HepG2 (cell line): ENCODE measurements at regions not wholly inside any gene's neighbourhood (a gene's known extent, or its start where the extent isn't known, plus 50 kb on each side); places are given as distances from the start of the nearest gene placed in this dataset.

Source experiments
- BRF2 ChIP-seq: sonication (generic); formaldehyde crosslinking; IDR thresholded peaks from 2 replicates; pipeline ENCODE4 v1.8.1; 2022; ENCODE audit warnings: mild to moderate bottlenecking, missing genetic modification reagents
- CC2D1A ChIP-seq: sonication (generic); formaldehyde crosslinking; IDR thresholded peaks from 2 replicates; pipeline ENCODE4 v1.8.1; 2023; ENCODE audit warnings: mild to moderate bottlenecking, missing genetic modification reagents
- CHD4 ChIP-seq: fragments of 200-600 bp; sonication (generic); IDR thresholded peaks from 2 replicates; pipeline ENCODE4 v1.7.0; 2017; ENCODE audit warnings: mild to moderate bottlenecking, low read length, borderline replicate concordance
- JUND ChIP-seq: sonication (generic); formaldehyde crosslinking; IDR thresholded peaks from 2 replicates; pipeline ENCODE4 v1.8.0; 2022; ENCODE audit warnings: mild to moderate bottlenecking, missing genetic modification reagents
- MEF2D ChIP-seq: sonication (generic); formaldehyde crosslinking; IDR thresholded peaks from 2 replicates; pipeline ENCODE4 v1.5.1; 2020; ENCODE audit warnings: mild to moderate bottlenecking, missing genetic modification reagents
- TRIM24 ChIP-seq: sonication (generic); formaldehyde crosslinking; IDR thresholded peaks from 2 replicates; pipeline ENCODE4 v1.8.0; 2022; ENCODE audit warnings: mild to moderate bottlenecking, missing genetic modification reagents
- ZBTB21 ChIP-seq: sonication (generic); formaldehyde crosslinking; IDR thresholded peaks from 2 replicates; pipeline ENCODE4 v1.4.0; 2020; ENCODE audit warnings: missing genetic modification reagents
- ZFX ChIP-seq: sonication (generic); formaldehyde crosslinking; IDR thresholded peaks from 2 replicates; pipeline ENCODE4 v1.4.0; 2020; ENCODE audit warnings: mild to moderate bottlenecking, low read depth, missing genetic modification reagents, moderate library complexity
- ZNF878 ChIP-seq: sonication (generic); formaldehyde crosslinking; IDR thresholded peaks from 2 replicates; pipeline ENCODE4 v1.8.1; 2023; ENCODE audit warnings: mild to moderate bottlenecking, missing genetic modification reagents, moderate library complexity

- no peak for TF ChIP-seq JUND (CRISPR knock-in tag)
- TF ChIP-seq CHD4: no peak
- no peak for TF ChIP-seq MEF2D (CRISPR knock-in tag)
- TF ChIP-seq ZFX (CRISPR knock-in tag): no peak
- no peak for TF ChIP-seq ZNF878 (CRISPR knock-in tag)
- TF ChIP-seq ZBTB21 (CRISPR knock-in tag): no peak
- TF ChIP-seq BRF2 (CRISPR knock-in tag): no peak
- no peak for TF ChIP-seq TRIM24 (CRISPR knock-in tag)
- TF ChIP-seq CC2D1A (CRISPR knock-in tag): no peak
Measured at GRCh38 chr2:208654056-208654455, 247.5 kb downstream of the PTH2R start.
